HepG2 (cell line): ENCODE measurements at regions not wholly inside any gene's neighbourhood (a gene's known extent, or its start where the extent isn't known, plus 50 kb on each side); places are given as distances from the start of the nearest gene placed in this dataset.

Source experiments
- ATAC-seq: fragments of 200-7000 bp; cut with Tn5 transposase; 3 replicates; pipeline ENCODE4 v1.9.1; 2020; ENCODE audit warnings: mild to moderate bottlenecking, moderate library complexity
- BruUV-seq: library from RNA; stranded (reverse); fragments of 400-500 nt; replicated peaks from 2 replicates; lab custom pipeline; 2021; lab: Mats Ljungman, UMichigan
- CTCF ChIA-PET: fragments of 300-600 bp; formaldehyde crosslinking; extraction: SDS; loops from one replicate; lab custom pipeline; 2021; ENCODE audit warnings: low total read pairs, inconsistent platforms, low intra/inter-chr PET ratio; lab: Yijun Ruan, JAX
- POLR2A ChIA-PET: fragments of 350-600 bp; sonication (Branson Sonifier 250); formaldehyde crosslinking; loops from one replicate; lab custom pipeline; 2020; ENCODE audit warnings: antibody characterized with exemption, inconsistent platforms; lab: Yijun Ruan, JAX
- DNase-seq: peaks from one replicate; pipeline ENCODE4 v3.0.0-alpha.2; 2015; ENCODE audit warnings: low spot score
- FAIRE-seq: peaks from 3 replicates; lab custom pipeline; 2011; peaks lifted over from hg19 to GRCh38; lab: Jason Lieb, UNC
- H2AFZ ChIP-seq: one replicate; pipeline ENCODE4 v1.6.1; 2011; ENCODE audit warnings: low read length, inconsistent platforms
- H3K27ac ChIP-seq: fragments of 300-600 bp; 3 replicates; pipeline ENCODE4 v1.8.0; 2011; ENCODE audit warnings: mixed run types, mild to moderate bottlenecking, mixed read lengths, low read length, inconsistent platforms; ENCODE audit not compliant: insufficient read depth; ENCODE audit errors: extremely low read length
- H3K27me3 ChIP-seq, 2 experiments: fragments of 200-600 bp in 1 of 2; 2 replicates in 1 of 2; 3 replicates in 1 of 2; pipeline versions ENCODE4 v1.6.0 to v1.8.0; 2011; ENCODE audit warnings: low read length in 2 of 2, mild to moderate bottlenecking in 2 of 2, moderate library complexity in 2 of 2, inconsistent platforms in 1 of 2; ENCODE audit not compliant: insufficient read depth in 2 of 2, control insufficient read depth in 1 of 2
- H3K36me3 ChIP-seq, 2 experiments: fragments of 200-600 bp in 1 of 2; replicated peaks in 1 of 2; 2 replicates in 1 of 2; 3 replicates in 1 of 2; pipeline versions ENCODE4 v1.5.1 to v1.8.0; 2011; ENCODE audit warnings: low read length in 2 of 2, inconsistent platforms in 1 of 2; ENCODE audit not compliant: insufficient read depth in 2 of 2, control insufficient read depth in 1 of 2
- H3K4me1 ChIP-seq: 2 replicates; pipeline ENCODE4 v1.5.1; 2012; ENCODE audit warnings: low read length, inconsistent platforms; ENCODE audit not compliant: insufficient read depth
- H3K4me2 ChIP-seq: 2 replicates; pipeline ENCODE4 v1.6.0; 2011; ENCODE audit warnings: low read depth, low read length, inconsistent platforms
- H3K4me3 ChIP-seq, 3 experiments: fragments of 200-600 bp in 1 of 3; sonication (generic), shearing (Covaris generic) in 1 of 3; replicated peaks in 1 of 3; 2 replicates each; pipeline ENCODE4 v1.5.1; 2011 to 2016; ENCODE audit warnings: low read length in 3 of 3, inconsistent platforms in 2 of 3, low read depth in 2 of 3, mild to moderate bottlenecking in 2 of 3, control low read depth in 1 of 3, mixed read lengths in 1 of 3; ENCODE audit not compliant: insufficient read depth in 1 of 3
- H3K79me2 ChIP-seq: one replicate; pipeline ENCODE4 v1.6.1; 2011; ENCODE audit warnings: low read length, inconsistent platforms; ENCODE audit not compliant: insufficient read depth
- H3K9ac ChIP-seq: 2 replicates; pipeline ENCODE4 v1.6.0; 2011; ENCODE audit warnings: mild to moderate bottlenecking, low read depth, low read length, inconsistent platforms; ENCODE audit not compliant: insufficient read depth
- H3K9me3 ChIP-seq: 2 replicates; pipeline ENCODE4 v1.5.1; 2012; ENCODE audit warnings: mild to moderate bottlenecking, low read length
- H4K20me1 ChIP-seq: 2 replicates; pipeline ENCODE4 v1.6.0; 2011; ENCODE audit warnings: inconsistent platforms, mild to moderate bottlenecking, low read length, moderate library complexity; ENCODE audit not compliant: insufficient read depth
- DRAP1 ChIP-seq: IDR thresholded peaks from 2 replicates; pipeline ENCODE4 v1.6.1; 2016; ENCODE audit warnings: missing genetic modification reagents, missing compliant biosample characterization
- GRHL1 ChIP-seq: sonication (generic); formaldehyde crosslinking; conservative IDR thresholded peaks from 2 replicates; pipeline ENCODE4 v1.8.0; 2022; ENCODE audit warnings: missing genetic modification reagents
- KAT8 ChIP-seq: IDR thresholded peaks from 2 replicates; pipeline ENCODE4 v1.6.1; 2016; ENCODE audit warnings: missing genetic modification reagents, missing compliant biosample characterization
- PAXIP1 ChIP-seq: sonication (generic); formaldehyde crosslinking; conservative IDR thresholded peaks from 2 replicates; pipeline ENCODE4 v1.4.0; 2020; ENCODE audit warnings: mild to moderate bottlenecking, missing genetic modification reagents, moderate library complexity
- TGIF2 ChIP-seq: IDR thresholded peaks from 2 replicates; pipeline ENCODE4 v1.6.1; 2016; ENCODE audit warnings: control low read depth, missing compliant biosample characterization
- ZNF17 ChIP-seq: sonication (generic); formaldehyde crosslinking; IDR thresholded peaks from 2 replicates; pipeline ENCODE4 v1.5.0; 2020; ENCODE audit warnings: mild to moderate bottlenecking, missing genetic modification reagents
- ZNF503 ChIP-seq: sonication (generic); formaldehyde crosslinking; IDR thresholded peaks from 2 replicates; pipeline ENCODE4 v1.4.0; 2020; ENCODE audit warnings: missing genetic modification reagents
- ZNF687 ChIP-seq: sonication (generic); formaldehyde crosslinking; IDR thresholded peaks from 2 replicates; pipeline ENCODE4 v1.5.1; 2020; ENCODE audit warnings: mild to moderate bottlenecking, missing genetic modification reagents, moderate library complexity
- ZNF782 ChIP-seq: sonication (generic); formaldehyde crosslinking; IDR thresholded peaks from 2 replicates; pipeline ENCODE4 v1.4.0; 2020; ENCODE audit warnings: missing genetic modification reagents, mild to moderate bottlenecking, borderline replicate concordance
- ZNF788 ChIP-seq: sonication (generic); formaldehyde crosslinking; IDR thresholded peaks from 2 replicates; pipeline ENCODE4 v1.5.0; 2020; ENCODE audit warnings: mild to moderate bottlenecking, missing genetic modification reagents, borderline replicate concordance
- ZSCAN20 ChIP-seq: sonication (generic); formaldehyde crosslinking; IDR thresholded peaks from 2 replicates; pipeline ENCODE4 v1.4.0; 2020; ENCODE audit warnings: missing genetic modification reagents, mild to moderate bottlenecking, borderline replicate concordance
- WGBS: methylation state at CpG from one replicate; pipeline ENCODE4 v1.1.6; 2017; ENCODE audit warnings: low lambda C conversion rate; 5-methylcytosine and 5-hydroxymethylcytosine counted together
- in situ Hi-C: cut with HindIII; loops from 2 replicates; pipeline ENCODE4 v1.10.0; 2017; ENCODE audit warnings: low pct_unique_long_range_greater_than_20kb; ENCODE audit not compliant: extremely low pct_ligation_motif_present
- intact Hi-C: fragments of 100-400 bp; cut with micrococcal nuclease; formaldehyde crosslinking; loops from one replicate; pipeline ENCODE4 v1.10.0; 2022; ENCODE audit not compliant: unreplicated experiment

GRCh38 chr12:91609283-91609682 lies 426.7 kb upstream of the DCN start:
- Histone ChIP-seq H3K27ac (no peak overlapping the region), H3K4me2 (no peak overlapping the region), H3K4me3 (no peak overlapping the region), H3K79me2 (no peaks in the 10 kb centered on the region), H3K4me1 (no peaks in the 10 kb centered on the region), H3K9me3 (no peaks in the 10 kb centered on the region), H3K9ac (no peak overlapping the region), H4K20me1 (no peaks in the 10 kb centered on the region), H2AFZ (no peak overlapping the region), H3K27me3 (no peaks in the 10 kb centered on the region), H3K36me3 (no peaks in the 10 kb centered on the region)
- TF ChIP-seq GRHL1 (CRISPR knock-in tag) (no peak), TGIF2 (no peak), PAXIP1 (CRISPR knock-in tag) (no peak), ZNF17 (CRISPR knock-in tag) (no peak), ZNF782 (CRISPR knock-in tag) (no peak), ZSCAN20 (no peak), ZNF687 (CRISPR knock-in tag) (no peak), DRAP1 (CRISPR knock-in tag) (no peak), ZNF503 (CRISPR knock-in tag) (no peak), ZNF788 (CRISPR knock-in tag) (no peak), KAT8 (CRISPR knock-in tag) (no peak)
- ChIA-PET CTCF (no interaction called here), POLR2A (no interaction called here)
- intact Hi-C loops = no loop called here
- DNase-seq (no peak), FAIRE-seq (no peak), ATAC-seq (no peak)
- in situ Hi-C loops = no loop called here
- 0% methylated on average over 1 of the region's 1 CpG for WGBS
- no TSS peak for BruUV-seq
